ENCODE measurements at regions not wholly inside any gene's neighbourhood (a gene's known extent, or its start where the extent isn't known, plus 50 kb on each side); places are given as distances from the start of the nearest gene placed in this dataset.

GRCh38 chr18:22069916-22070315 lies 99.5 kb upstream of the GATA6 start:
- Histone ChIP-seq H3K4me1 (no peaks in the 10 kb centered on the region), H3K9me3 (no peaks in the 10 kb centered on the region), H3K4me3 (no peak overlapping the region), H3K36me3 (no peaks in the 10 kb centered on the region), H3K27ac (no peak overlapping the region), H3K27me3 (no peaks in the 10 kb centered on the region)
- TF ChIP-seq POLR2A (IDR thresholded peaks at IDR 0.05) (no peak), POLR2AphosphoS5 (IDR thresholded peaks at IDR 0.05) (no peak), EP300 (IDR thresholded peaks at IDR 0.05) (no peak), CTCF (IDR thresholded peaks at IDR 0.05) (no peak)
- WGBS, 2 donors = 83 to 86% methylated on average over 8 of the region's 8 CpGs
- DNase-seq = no peak
- intact Hi-C loops (cut with DNase I) = no loop called here

- H3K36me3 ChIP-seq = no peaks in the 10 kb centered on the region
- no peak for DNase-seq
- TF ChIP-seq EP300 (IDR thresholded peaks at IDR 0.05) (no peak), POLR2AphosphoS5 (IDR thresholded peaks at IDR 0.05) (no peak), CTCF (IDR thresholded peaks at IDR 0.05) (no peak), POLR2A (IDR thresholded peaks at IDR 0.05) (no peak)
- intact Hi-C loops (cut with DNase I) = no loop called here
- no peak overlapping the region for H3K4me3 ChIP-seq
- H3K27me3 ChIP-seq = no peaks in the 10 kb centered on the region
- H3K27ac ChIP-seq = no peak overlapping the region
- no peaks in the 10 kb centered on the region for H3K4me1 ChIP-seq
- WGBS, 2 donors = 87 to 88% methylated on average over 5 of the region's 5 CpGs
- no peaks in the 10 kb centered on the region for H3K9me3 ChIP-seq
These were observed 96.0 kb upstream of the GATA6 start for GRCh38 chr18:22073411-22073810.

- Histone ChIP-seq H3K9me3 (no peaks in the 10 kb centered on the region), H3K27ac (no peak overlapping the region), H3K27me3 (no peaks in the 10 kb centered on the region), H3K4me3 (no peak overlapping the region), H3K4me1 (no peaks in the 10 kb centered on the region), H3K36me3 (no peaks in the 10 kb centered on the region)
- WGBS, 2 donors = 71 to 75% methylated on average over 6 of the region's 6 CpGs
- no peak for TF ChIP-seq POLR2A (IDR thresholded peaks at IDR 0.05)
- TF ChIP-seq CTCF (IDR thresholded peaks at IDR 0.05) = no peak
- no peak for TF ChIP-seq EP300 (IDR thresholded peaks at IDR 0.05)
- no peak for TF ChIP-seq POLR2AphosphoS5 (IDR thresholded peaks at IDR 0.05)
- DNase-seq = no peak
- intact Hi-C loops (cut with DNase I) = no loop called here
These were observed 94.9 kb upstream of the GATA6 start for GRCh38 chr18:22074282-22075070.

GRCh38 chr18:22080035-22080434 lies 89.4 kb upstream of the GATA6 start:
- TF ChIP-seq POLR2A (IDR thresholded peaks at IDR 0.05) (no peak), CTCF (IDR thresholded peaks at IDR 0.05) (no peak), EP300 (IDR thresholded peaks at IDR 0.05) (no peak)
- 5 to 40% methylated on average over 3 of the region's 3 CpGs for WGBS, 2 donors
- no peaks in the 10 kb centered on the region for H3K4me1 ChIP-seq
- no peak for DNase-seq
- H3K36me3 ChIP-seq = no peaks in the 10 kb centered on the region
- intact Hi-C loops (cut with DNase I) = no loop called here
- no peaks in the 10 kb centered on the region for H3K27me3 ChIP-seq
- H3K9me3 ChIP-seq = no peaks in the 10 kb centered on the region
- H3K27ac ChIP-seq = no peak overlapping the region
- H3K4me3 ChIP-seq = no peak overlapping the region

GRCh38 chr18:22082408-22082807 lies 87.0 kb upstream of the GATA6 start:
- intact Hi-C loops (cut with DNase I) = no loop called here
- Histone ChIP-seq H3K4me3 (no peak overlapping the region), H3K9me3 (no peaks in the 10 kb centered on the region), H3K27me3 (no peaks in the 10 kb centered on the region), H3K4me1 (no peaks in the 10 kb centered on the region), H3K27ac (no peak overlapping the region), H3K36me3 (no peaks in the 10 kb centered on the region)
- WGBS, 2 donors = 96 to 97% methylated on average over 14 of the region's 14 CpGs
- DNase-seq = no peak
- TF ChIP-seq POLR2AphosphoS5 (IDR thresholded peaks at IDR 0.05) (no peak), POLR2A (IDR thresholded peaks at IDR 0.05) (no peak), EP300 (IDR thresholded peaks at IDR 0.05) (no peak), CTCF (IDR thresholded peaks at IDR 0.05) (no peak)
